ENCODE measurements at regions not wholly inside any gene's neighbourhood (a gene's known extent, or its start where the extent isn't known, plus 50 kb on each side); places are given as distances from the start of the nearest gene placed in this dataset.

GRCh38 chr13:105105471-105105870 lies 1430.0 kb downstream of the EFNB2 start:
- ChIA-PET POLR2A (no interaction called here), CTCF (no interaction called here)
- H3K4me3 ChIP-seq (ENCODE audit: low read depth, low read length): no peak overlapping the region

GRCh38 chr13:105097521-105097920 lies 1437.9 kb downstream of the EFNB2 start:
- TF ChIP-seq ZNF544 (tag by site-specific recombination; IDR thresholded peaks at IDR 0.05): no peak
- TF ChIP-seq ZNF114 (tag by site-specific recombination; IDR thresholded peaks at IDR 0.05): no peak
- no peak for TF ChIP-seq ZNF621 (tag by site-specific recombination; IDR thresholded peaks at IDR 0.05)
- TF ChIP-seq TRIM28 (IDR thresholded peaks at IDR 0.05; ENCODE audit: borderline replicate concordance, low read length): no peak
- no peak for TF ChIP-seq ZSCAN16 (tag by site-specific recombination; IDR thresholded peaks at IDR 0.05)
- ChIA-PET POLR2A (no interaction called here), CTCF (interaction anchor here (0.7 kb wide), 1 partner anchor 296 kb away, joined by 3 read pairs; no protein-coding TSS in a partner anchor)
- Histone ChIP-seq H3K36me3 (ENCODE audit: control insufficient read depth in 2 of 2, insufficient read depth in 1 of 2, low read length in 2 of 2) (no peaks in the 10 kb centered on the region), H3K27ac (ENCODE audit: extremely low read depth, low read depth, low read length) (no peak overlapping the region), H3K4me1 (ENCODE audit: control insufficient read depth, insufficient read depth, low read length) (no peaks in the 10 kb centered on the region), H3K4me3 (ENCODE audit: low read depth, low read length) (no peak overlapping the region), H3K9me3 (ENCODE audit: control insufficient read depth, insufficient read depth, low read depth, low read length) (no peaks in the 10 kb centered on the region)

More at GRCh38 chr13:105105471-105105870, 1430.0 kb downstream of the EFNB2 start:
- Histone ChIP-seq H3K9me3 (ENCODE audit: control insufficient read depth, insufficient read depth, low read depth, low read length) (no peaks in the 10 kb centered on the region), H3K4me1 (ENCODE audit: control insufficient read depth, insufficient read depth, low read length) (no peaks in the 10 kb centered on the region), H3K36me3 (ENCODE audit: control insufficient read depth in 2 of 2, insufficient read depth in 1 of 2, low read length in 2 of 2) (no peaks in the 10 kb centered on the region), H3K27ac (ENCODE audit: extremely low read depth, low read depth, low read length) (no peak overlapping the region)
- TF ChIP-seq KLF17 (tag by site-specific recombination; IDR thresholded peaks at IDR 0.05): no peak
- TF ChIP-seq ZBTB48 (tag by site-specific recombination; IDR thresholded peaks at IDR 0.05): no peak
- no peak for TF ChIP-seq ZNF837 (tag by site-specific recombination; IDR thresholded peaks at IDR 0.05)
- no peak for TF ChIP-seq ZNF654 (tag by site-specific recombination; IDR thresholded peaks at IDR 0.05; ENCODE audit: low read depth)
- TF ChIP-seq ZBTB21 (tag by site-specific recombination; IDR thresholded peaks at IDR 0.05): no peak
- TF ChIP-seq ZNF571 (tag by site-specific recombination; IDR thresholded peaks at IDR 0.05): no peak
- TF ChIP-seq ZNF585B (tag by site-specific recombination; IDR thresholded peaks at IDR 0.05): no peak
- TF ChIP-seq ZFP69B (tag by site-specific recombination; IDR thresholded peaks at IDR 0.05): no peak
- TF ChIP-seq ZNF274 (IDR thresholded peaks at IDR 0.05; ENCODE audit: low read length): no peak
- no peak for TF ChIP-seq ZNF274 (tag by site-specific recombination; IDR thresholded peaks at IDR 0.05; ENCODE audit: borderline replicate concordance)
- TF ChIP-seq GLI2 (tag by site-specific recombination; IDR thresholded peaks at IDR 0.05; ENCODE audit: borderline replicate concordance, low read depth): no peak
- TF ChIP-seq, protein P1, sequence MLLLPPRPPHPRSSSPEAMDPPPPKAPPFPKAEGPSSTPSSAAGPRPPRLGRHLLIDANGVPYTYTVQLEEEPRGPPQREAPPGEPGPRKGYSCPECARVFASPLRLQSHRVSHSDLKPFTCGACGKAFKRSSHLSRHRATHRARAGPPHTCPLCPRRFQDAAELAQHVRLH (tag by site-specific recombination; IDR thresholded peaks at IDR 0.05): no peak
- TF ChIP-seq ZNF549 (tag by site-specific recombination; IDR thresholded peaks at IDR 0.05): no peak
- TF ChIP-seq ZNF221 (tag by site-specific recombination; IDR thresholded peaks at IDR 0.05; ENCODE audit: borderline replicate concordance): no peak
- TF ChIP-seq ZNF510 (tag by site-specific recombination; IDR thresholded peaks at IDR 0.05; ENCODE audit: insufficient replicate concordance): no peak
- TF ChIP-seq ZNF843 (tag by site-specific recombination; IDR thresholded peaks at IDR 0.05): no peak
- TF ChIP-seq ZNF433 (tag by site-specific recombination; IDR thresholded peaks at IDR 0.05; ENCODE audit: low read depth): no peak

DNA sequence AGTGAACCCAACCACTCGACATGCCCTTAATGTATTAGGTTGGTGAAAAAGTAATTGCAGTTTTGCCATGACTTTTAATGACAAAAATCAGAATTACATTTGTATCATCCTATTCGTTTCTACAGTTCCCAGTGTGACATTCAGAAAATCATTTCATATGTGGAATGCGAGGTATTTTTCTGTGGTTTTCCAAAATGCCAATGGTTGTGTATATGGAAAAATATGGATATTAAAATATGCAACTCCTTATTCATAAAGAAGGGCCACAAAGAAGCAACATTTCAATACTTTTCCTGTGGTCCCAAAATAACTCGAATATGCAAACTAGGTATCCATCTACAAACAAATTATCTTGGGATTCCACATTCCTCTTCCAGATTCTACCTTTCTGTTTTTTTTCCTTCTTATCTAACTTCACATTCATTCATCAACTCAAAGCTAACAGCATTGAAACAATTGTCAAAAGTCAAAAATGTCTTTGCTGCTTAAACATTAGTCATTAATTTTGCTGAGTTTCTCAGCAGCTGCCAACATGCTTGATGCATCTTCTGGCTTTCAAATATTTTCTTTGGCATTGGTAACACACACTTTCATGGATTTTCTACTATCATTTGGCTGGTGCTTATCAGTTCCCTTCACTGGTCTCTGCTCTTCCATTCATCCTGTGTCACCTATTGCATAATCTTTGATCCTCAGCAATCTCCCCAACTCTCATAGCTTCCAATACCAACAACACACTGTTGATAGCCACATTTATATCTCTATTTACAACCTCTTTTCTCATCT lies 1445.4 kb downstream of the EFNB2 start:
- no peak overlapping the region for H3K27ac ChIP-seq (ENCODE audit: extremely low read depth, low read depth, low read length)
- no peaks in the 10 kb centered on the region for H3K9me3 ChIP-seq (ENCODE audit: control insufficient read depth, insufficient read depth, low read depth, low read length)
- H3K4me3 ChIP-seq (ENCODE audit: low read depth, low read length): no peak overlapping the region
- POLR2A ChIA-PET: no interaction called here
- no peaks in the 10 kb centered on the region for H3K4me1 ChIP-seq (ENCODE audit: control insufficient read depth, insufficient read depth, low read length)
- CTCF ChIA-PET: no interaction called here
- H3K36me3 ChIP-seq (ENCODE audit: control insufficient read depth in 2 of 2, insufficient read depth in 1 of 2, low read length in 2 of 2): no peaks in the 10 kb centered on the region
- TF ChIP-seq ZEB2 (tag by site-specific recombination; IDR thresholded peaks at IDR 0.05): no peak
- no peak for TF ChIP-seq REST (tag by site-specific recombination; IDR thresholded peaks at IDR 0.05)
- TF ChIP-seq ZNF521 (tag by site-specific recombination; IDR thresholded peaks at IDR 0.05): no peak
- TF ChIP-seq ZNF701 (tag by site-specific recombination; IDR thresholded peaks at IDR 0.05): no peak
- no peak for TF ChIP-seq SP3 (tag by site-specific recombination; IDR thresholded peaks at IDR 0.05)
- TF ChIP-seq ZNF157 (tag by site-specific recombination; IDR thresholded peaks at IDR 0.05): no peak
